ENCODE measurements at regions not wholly inside any gene's neighbourhood (a gene's known extent, or its start where the extent isn't known, plus 50 kb on each side); places are given as distances from the start of the nearest gene placed in this dataset.

GRCh38 chr9:85114799-85115198, 445.3 kb downstream of the NTRK2 start:
- TF ChIP-seq CTCF (conservative IDR thresholded peaks at IDR 0.05; ENCODE audit: low read depth, low read length) (no peak), EZH2 (IDR thresholded peaks at IDR 0.05; ENCODE audit: borderline replicate concordance, low read depth, low read length, poor library complexity, severe bottlenecking) (no peak)
